ENCODE measurements at regions not wholly inside any gene's neighbourhood (a gene's known extent, or its start where the extent isn't known, plus 50 kb on each side); places are given as distances from the start of the nearest gene placed in this dataset.
"Not testable (repeated sequence)": the region's sequence is repeated elsewhere in the genome, so short reads cannot be mapped to it uniquely, and the experiment has no call there.

- no peak for DNase-seq
Measured at GRCh38 chr4:126628933-126629332, 1003.8 kb upstream of the INTU start.

- no peak for DNase-seq
Measured at GRCh38 chr4:126630230-126630629, 1002.5 kb upstream of the INTU start.

- no peak for DNase-seq
Measured at GRCh38 chr4:126633306-126633705, 999.5 kb upstream of the INTU start.

- DNase-seq: no peak
Measured at GRCh38 chr4:126637706-126638105, 995.1 kb upstream of the INTU start.

- no peak for DNase-seq
Measured at GRCh38 chr4:126647320-126647719, 985.4 kb upstream of the INTU start.

GRCh38 chr4:126647756-126648397, 984.9 kb upstream of the INTU start:
- no peak for DNase-seq

GRCh38 chr4:126658411-126658810, 974.3 kb upstream of the INTU start:
- no peak for DNase-seq

- DNase-seq: no peak
Measured at GRCh38 chr4:126661194-126661593, 971.6 kb upstream of the INTU start.

GRCh38 chr4:126664839-126665238, 967.9 kb upstream of the INTU start:
- DNase-seq: no peak

GRCh38 chr4:126670038-126670437, 962.7 kb upstream of the INTU start:
- DNase-seq: not testable (repeated sequence)

- DNase-seq: no peak
Measured at GRCh38 chr4:126678618-126679017, 954.1 kb upstream of the INTU start.

- no peak for DNase-seq
Measured at GRCh38 chr4:126679303-126679702, 953.5 kb upstream of the INTU start.

- DNase-seq: no peak
Measured at GRCh38 chr4:126682250-126682649, 950.5 kb upstream of the INTU start.

GRCh38 chr4:126686491-126686890, 946.3 kb upstream of the INTU start:
- no peak for DNase-seq

- no peak for DNase-seq
Measured at GRCh38 chr4:126687655-126688358, 945.0 kb upstream of the INTU start.

- no peak for DNase-seq
Measured at GRCh38 chr4:126691797-126692196, 941.0 kb upstream of the INTU start.

GRCh38 chr4:126697748-126698147, 935.0 kb upstream of the INTU start:
- no peak for DNase-seq

GRCh38 chr4:126698224-126698623, 934.5 kb upstream of the INTU start:
- no peak for DNase-seq

- no peak for DNase-seq
Measured at GRCh38 chr4:126701756-126702155, 931.0 kb upstream of the INTU start.

GRCh38 chr4:126702747-126703146, 930.0 kb upstream of the INTU start:
- DNase-seq: no peak

GRCh38 chr4:126705266-126705665, 927.5 kb upstream of the INTU start:
- DNase-seq: no peak

- DNase-seq: no peak
Measured at GRCh38 chr4:126708716-126709115, 924.0 kb upstream of the INTU start.

GRCh38 chr4:126710935-126711334, 921.8 kb upstream of the INTU start:
- no peak for DNase-seq

- no peak for DNase-seq
Measured at GRCh38 chr4:126715067-126715466, 917.7 kb upstream of the INTU start.

GRCh38 chr4:126715681-126716080, 917.1 kb upstream of the INTU start:
- DNase-seq: no peak

Measured in T-helper 2 cell (primary cell).